ENCODE measurements at regions not wholly inside any gene's neighbourhood (a gene's known extent, or its start where the extent isn't known, plus 50 kb on each side); places are given as distances from the start of the nearest gene placed in this dataset.

DNA sequence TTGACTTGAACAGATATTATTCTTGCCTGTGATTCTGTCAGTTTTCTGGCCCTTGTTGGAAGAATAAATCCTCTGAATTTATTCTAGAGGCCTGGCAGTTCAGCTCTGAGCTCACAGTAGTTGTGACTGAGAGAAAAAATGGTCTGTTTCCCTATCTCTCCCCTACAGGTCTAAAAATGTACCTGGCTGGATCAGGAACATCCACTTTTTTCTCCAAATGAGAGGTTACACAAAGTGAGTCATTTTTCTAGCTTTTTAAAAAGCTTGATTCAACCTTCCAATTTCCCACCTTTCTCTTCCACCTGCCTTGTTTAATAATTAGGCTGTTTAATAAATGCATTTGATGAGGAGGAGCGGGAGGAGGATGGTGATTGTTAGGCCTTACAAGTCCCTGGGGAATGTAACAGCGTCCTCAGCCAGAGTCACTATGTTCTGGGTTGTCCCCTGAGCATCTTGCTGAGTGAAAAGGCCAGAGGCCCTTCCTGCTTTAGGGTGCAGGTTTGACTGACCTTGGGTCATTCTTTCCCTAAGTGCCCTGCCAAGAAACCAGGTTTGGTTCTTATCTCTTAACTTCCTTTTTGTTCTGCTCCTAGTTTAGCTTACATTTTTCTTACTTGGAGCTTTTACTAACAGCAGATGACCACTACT, 91.7 kb upstream of the FUT8 start:
- DNase-seq (ENCODE audit: low spot score): no peak

DNA sequence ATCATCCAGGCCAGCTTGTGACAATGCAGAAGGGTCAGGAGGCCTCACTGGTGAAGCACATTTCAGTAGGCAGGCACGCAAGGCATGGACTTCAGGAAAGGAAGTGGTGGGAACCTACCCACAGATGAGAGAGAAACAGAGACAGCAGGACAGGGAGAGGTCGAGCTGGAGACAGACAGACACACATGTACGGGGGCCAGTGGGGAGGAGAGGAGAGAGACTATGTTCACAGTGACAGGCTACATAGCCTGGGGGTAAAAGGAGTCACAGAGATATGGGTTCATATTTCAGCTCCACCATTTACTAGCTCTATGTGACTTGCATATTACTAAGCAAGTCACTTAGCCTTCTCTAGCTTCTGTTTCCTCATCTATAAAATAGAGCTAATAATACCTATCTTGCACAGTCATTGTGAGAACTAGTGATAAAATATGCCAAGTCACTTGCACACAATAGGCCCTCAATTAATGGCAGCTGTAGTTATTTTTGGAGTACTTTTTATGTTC, 91.1 kb upstream of the FUT8 start:
- DNase-seq (ENCODE audit: low spot score): no peak

DNA sequence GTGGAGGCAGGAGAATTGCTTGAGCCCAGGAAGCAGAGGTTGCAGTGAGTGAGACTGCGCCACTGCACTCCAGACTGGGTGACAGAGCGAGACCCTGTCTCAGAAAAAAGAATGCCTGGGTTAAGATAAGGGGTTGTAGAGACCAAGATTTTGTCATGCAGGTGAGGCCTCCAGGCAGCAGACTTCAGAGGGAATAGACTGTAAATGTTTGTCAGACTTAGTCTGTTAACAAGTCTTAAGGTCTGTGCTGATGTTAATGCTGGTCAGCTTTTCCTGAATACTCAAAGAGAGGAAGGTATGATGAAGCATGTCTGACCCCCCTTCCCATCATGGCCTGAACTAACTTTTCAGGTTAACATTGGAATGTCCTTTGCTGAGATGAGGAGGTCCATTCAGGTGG, 83.0 kb upstream of the FUT8 start:
- no peak for DNase-seq (ENCODE audit: low spot score)

DNA sequence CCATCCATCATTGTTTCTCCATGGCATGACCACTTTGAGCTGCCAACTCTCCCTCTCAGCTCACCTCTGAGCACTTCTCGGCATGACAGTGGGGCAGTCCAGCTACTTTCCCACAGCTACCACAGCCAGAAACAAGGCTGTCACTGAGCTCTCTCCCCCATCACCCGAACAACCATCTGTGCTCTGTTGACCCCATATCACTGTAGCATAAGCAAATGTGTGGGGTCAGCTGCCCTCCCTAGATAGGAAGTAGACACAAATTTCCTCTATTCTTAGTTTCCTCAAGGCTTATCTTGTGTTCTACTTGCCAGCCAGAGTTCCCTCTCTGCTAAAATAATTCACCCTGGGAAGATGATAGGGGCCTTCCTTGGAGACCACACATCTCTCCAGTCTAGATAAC, 82.6 kb upstream of the FUT8 start:
- no peak for DNase-seq (ENCODE audit: low spot score)

DNA sequence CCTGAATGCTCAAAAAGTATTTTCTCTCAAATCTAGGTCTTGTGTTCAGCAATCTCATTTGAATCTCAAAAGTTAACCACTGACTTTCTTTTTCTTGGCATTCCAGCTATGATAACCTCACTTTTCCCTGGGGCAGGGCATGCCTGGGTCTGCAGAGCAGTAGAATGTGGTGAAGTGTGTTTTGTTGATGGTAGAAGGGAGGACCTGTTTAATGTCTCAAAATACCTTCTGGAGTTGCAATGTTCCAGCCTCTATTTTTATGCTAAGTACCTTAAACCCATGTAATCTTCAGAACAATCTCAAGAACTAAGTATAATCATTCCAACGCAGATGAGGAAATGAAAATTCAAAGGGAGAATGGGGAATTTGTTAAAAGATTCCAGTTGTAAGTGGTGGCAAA, 82.1 kb upstream of the FUT8 start:
- DNase-seq (ENCODE audit: low spot score): no peak

DNA sequence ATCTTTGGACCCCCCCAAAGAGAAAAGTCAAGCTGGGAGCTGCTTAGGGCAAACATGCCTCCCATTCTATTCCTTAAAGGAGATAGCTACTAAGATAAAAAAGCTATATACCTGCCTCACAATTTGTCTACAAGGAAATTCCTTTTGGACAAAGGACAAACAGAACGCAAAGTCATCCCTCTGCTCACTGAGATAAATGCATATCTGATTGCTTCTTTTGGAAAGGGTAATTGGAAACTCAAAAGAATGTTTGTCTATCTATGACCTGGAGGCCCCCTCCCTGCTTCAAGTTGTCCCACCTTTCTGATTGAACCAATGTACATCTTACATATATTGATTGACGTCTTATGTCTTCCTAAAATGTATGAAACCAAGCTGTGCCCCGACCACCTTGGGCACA, 80.9 kb upstream of the FUT8 start:
- no peak for DNase-seq (ENCODE audit: low spot score)

DNA sequence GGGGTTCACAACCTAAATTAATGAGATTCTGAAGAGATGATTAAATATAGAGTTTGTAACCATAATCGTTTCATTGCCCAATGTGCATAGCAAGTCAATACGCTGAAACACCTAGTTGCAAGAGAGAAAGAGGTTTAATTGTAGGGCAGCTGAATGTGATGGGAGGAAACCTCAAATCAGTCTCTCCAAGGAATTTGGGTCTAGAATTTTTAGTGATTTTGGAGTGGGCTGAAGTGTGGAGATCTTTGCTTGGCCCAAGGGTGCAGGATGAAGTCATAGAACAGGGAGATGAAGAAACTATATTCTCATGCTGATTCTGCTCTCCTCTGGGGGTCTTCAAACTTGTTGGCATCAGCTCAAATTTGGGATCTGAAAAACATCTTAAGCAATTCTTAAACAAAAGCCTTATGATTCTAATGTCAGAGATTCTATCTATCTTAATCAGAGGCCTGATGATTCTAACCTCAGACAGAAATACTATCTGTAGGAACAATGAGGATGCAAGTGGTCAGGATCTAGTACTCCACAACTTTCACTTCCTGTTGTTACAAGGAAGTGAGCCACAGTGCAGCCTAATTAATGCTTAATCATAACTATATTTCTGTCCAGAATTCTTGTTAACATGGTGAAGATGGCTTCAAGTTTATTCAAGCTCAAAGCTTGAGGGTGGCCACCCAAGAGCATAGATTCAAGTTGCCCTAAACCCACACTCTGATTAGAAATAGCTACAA, 80.2 kb upstream of the FUT8 start:
- peak; percentile 18 for DNase-seq (ENCODE audit: low spot score)

DNA sequence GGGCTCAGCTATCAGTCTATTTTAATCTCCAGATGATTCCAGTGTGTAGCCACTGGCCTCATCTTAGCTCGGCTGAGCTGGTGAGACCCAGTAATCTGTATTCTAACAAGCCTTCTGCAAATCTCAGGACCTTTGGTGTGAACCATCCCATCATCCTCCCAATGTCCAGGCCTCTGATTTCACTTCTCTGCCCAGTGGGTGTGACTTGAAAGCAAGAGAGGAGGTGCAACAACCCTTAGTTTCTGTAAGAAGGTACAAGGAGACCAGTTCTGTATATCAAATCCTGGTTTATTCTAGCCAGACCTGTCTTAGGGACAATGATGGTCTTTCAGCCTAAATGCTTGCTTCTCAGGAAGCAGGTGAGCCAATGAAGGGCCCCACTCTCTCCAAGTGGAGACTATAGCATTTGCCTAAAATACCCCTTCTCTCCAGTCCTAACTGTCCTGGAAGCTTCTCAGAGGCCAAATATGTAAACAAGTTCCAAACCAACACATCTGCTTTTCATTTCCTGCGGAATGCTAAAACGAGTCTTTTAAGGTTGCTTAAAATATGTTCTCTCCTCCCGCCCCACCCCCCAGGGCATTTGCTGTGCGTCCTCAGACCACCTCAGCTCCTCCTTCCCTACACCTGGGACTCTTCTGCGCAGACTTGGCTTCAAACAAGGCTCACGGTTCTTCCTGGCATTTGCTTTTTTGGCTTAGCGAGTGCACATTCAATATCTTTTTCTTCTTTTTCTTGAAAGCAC, 78.4 kb upstream of the FUT8 start:
- no peak for DNase-seq (ENCODE audit: low spot score)

DNA sequence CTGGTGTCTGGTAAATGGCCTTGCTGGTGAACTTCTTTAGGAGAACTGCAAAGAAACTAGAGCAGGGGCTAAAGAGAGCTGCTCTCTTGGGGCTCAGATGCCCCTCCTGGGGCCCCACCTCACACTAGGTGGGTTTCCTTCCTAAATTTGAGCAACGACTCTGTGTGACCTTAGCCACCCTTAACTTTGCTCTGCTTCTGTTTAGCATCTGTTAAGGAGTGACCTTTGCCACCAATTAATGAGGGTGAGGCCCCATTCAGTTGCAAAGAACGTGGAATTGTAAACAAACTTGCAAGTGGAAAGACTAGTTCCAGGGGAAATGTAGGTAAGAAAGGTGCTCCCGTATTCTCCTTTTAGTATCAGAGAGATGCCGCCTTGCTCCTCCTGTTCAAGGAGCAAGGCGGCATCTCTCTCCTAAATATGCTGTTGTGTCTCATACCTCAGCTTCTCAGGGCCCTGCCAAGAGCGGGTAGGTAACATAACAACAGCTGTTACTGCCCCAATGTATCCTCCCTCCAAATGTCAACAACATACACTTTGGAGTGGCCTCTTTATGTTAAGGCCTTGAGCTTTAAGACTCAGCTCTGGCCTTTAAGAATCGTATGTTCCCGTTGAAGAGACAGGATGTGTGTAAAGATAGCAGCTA, 77.6 kb upstream of the FUT8 start:
- DNase-seq (ENCODE audit: low spot score): no peak

DNA sequence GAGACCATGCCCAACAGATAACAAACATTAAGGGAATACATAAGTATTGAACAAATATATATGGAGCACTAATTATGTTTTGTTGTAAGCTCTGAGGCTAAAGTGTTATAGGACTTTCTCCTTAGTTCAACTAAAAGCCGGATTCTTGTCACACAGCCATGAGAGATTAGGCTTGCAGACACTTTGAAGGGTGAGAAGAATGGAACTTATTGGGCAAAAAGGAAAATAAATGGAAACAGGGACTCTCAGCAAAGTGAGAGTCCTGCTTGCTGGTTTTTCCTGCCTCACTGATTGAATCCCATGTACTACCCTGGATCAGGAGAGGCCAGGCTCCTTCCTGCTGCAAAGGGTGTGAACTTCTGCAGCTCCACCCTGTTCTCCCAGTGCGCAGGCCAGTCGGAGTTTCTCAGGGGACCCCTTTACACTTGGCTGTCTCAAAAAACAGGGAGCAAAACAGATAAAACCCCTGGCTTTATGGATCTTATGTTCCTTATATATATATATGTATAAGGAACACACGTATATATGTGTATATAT, 77.1 kb upstream of the FUT8 start:
- no peak for DNase-seq (ENCODE audit: low spot score)

DNA sequence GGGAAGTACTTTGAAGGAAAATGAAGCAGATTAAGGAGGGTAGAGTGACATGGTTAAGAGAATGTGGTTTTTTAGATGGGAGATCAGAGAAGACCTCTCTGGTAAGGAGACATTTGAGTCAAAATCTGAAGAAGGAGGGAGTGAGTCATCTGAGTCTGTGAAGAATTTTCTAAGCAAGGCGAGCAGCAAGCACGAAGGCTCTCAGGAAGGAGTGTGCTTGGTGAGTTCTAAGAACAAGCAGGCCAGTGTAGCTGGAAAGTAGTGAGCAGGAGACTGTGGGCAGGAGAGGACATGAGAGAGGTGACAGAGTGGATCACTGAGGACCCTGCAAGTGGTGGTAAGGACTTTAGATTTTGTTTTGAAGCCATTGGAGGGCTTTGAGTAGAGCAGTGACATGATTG, 76.3 kb upstream of the FUT8 start:
- DNase-seq (ENCODE audit: low spot score): no peak

DNA sequence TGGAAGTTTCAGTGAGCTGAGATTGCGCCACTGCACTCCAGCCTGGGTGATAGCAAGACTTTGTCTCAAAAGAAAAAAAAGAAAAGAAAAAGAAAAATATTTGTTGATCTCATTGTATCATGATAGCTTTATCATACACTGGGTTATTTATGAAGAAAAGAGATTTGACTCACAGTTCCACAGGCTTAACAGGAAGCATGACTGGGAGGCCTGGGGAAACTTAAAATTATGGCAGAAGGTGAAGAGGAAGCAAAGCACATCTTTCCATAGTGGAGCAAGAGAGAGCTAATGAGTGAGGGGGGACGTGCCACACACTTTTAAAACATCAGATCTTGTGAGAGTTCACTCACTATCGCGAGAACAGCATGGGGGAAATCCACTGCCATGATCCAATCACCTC, 72.7 kb upstream of the FUT8 start:
- no peak for DNase-seq (ENCODE audit: low spot score)

DNA sequence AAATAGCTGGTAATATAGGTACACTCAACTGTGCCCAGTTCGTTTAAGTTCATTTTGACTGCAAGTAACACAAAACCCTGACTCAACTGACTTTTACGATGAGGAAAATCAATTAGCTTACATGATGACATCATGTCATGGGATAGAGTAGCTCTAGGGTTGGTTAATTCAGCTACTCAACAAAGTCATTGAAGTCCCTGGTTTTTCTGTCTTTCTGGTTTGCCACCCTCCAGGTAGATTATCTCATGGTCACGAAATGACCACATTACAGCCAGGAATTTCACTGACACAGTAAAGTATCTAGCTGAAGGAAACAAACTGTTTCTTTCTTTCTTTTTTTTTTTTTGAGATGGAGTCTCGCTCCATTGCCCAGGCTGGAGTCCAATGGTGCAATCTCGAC, 68.5 kb upstream of the FUT8 start:
- no peak for DNase-seq (ENCODE audit: low spot score)

DNA sequence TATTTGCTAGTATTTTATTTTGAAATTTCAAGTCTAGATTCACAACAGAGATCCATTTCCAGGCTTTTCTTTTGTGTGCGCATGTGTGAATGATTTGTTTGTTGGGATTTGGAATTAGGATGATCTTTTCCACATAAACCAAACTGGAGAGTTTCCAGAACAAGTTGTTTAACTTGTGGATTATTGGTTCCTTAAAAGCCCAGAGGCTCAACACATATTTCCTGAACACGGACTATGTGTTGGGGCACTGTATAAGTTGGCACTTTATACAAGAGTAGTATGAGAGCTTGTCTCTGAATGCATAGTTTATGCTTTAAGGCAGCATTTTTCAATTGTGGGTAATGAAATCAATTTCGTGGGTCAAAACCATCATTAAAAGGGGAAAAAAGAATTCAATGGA, 67.3 kb upstream of the FUT8 start:
- DNase-seq (ENCODE audit: low spot score): no peak

DNA sequence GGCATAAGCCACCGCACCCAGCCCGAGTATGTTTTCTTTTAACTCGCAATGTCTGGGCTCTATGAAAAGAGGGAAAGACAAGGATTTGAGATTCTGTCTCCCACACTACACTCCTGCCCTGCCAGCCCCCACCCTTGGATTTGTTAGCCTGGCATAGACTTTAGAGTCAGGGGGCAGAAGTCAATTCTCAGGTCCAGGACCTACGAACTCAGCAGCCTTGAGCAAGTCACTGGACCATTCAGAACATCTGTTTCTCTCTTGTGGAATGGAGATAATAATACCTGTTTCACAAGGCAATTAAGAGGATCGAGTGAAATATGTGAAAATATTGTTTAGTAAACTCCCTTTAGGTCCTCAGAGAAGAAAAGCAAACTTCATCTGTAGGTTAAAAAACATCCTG, 66.1 kb upstream of the FUT8 start:
- no peak for DNase-seq (ENCODE audit: low spot score)

DNA sequence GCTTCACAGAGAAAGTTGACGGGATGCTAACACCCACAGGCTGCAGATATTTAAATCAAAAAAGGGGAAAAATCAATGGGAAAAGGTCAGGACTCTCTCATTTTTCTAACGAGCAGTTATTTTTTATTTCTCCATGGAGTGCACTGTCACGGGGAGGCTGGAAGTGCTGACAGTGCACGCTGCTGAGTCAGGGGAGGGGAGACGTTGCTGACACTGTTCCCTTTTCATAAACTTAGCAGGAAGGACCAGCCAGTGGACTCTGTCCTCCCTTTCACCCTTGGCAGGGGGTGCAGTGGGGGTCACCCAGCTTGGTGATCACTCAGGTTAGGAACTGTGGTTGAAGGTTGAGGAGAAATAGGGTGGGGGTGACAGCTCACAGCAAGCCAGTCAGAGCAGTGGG, 65.6 kb upstream of the FUT8 start:
- DNase-seq (ENCODE audit: low spot score): peak; percentile 48

DNA sequence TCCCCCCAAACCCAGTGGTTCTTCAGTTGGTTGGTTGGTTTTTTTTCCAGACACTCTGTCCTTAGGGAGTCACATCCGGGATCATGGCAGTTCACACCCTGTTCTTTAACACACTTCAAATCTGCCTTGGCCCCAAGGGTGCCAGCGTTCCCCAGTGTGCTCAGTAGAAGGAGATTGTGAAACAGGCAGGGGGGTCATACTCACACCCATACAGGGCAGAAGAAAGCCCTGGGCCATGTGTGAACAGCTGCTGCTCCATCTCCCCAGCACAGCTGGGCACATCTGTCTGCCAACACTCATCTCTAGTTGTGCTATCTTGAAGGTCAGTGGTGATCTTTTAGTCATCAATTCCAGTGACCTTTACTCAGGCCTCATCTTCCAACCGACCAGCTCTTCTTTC, 64.4 kb upstream of the FUT8 start:
- no peak for DNase-seq (ENCODE audit: low spot score)

DNA sequence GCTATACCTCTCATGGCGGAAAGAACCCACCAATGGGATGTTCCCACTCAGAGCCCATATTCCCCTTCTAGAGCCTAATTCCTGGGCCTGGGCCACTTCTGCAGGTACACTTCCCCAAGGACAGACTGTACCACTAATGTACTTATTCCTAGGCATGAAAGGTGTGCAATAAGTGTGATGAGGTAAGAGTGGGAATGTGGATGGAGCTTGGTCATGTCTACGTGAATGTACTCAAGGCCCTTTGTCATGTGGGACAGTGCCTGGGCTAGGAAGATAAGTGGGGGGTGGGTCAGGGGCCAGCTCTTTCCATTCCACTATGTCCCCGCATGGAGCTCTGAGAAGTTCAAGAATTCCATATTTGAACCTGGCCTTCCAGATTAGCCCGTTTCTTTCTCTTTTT, 63.4 kb upstream of the FUT8 start:
- DNase-seq (ENCODE audit: low spot score): no peak

DNA sequence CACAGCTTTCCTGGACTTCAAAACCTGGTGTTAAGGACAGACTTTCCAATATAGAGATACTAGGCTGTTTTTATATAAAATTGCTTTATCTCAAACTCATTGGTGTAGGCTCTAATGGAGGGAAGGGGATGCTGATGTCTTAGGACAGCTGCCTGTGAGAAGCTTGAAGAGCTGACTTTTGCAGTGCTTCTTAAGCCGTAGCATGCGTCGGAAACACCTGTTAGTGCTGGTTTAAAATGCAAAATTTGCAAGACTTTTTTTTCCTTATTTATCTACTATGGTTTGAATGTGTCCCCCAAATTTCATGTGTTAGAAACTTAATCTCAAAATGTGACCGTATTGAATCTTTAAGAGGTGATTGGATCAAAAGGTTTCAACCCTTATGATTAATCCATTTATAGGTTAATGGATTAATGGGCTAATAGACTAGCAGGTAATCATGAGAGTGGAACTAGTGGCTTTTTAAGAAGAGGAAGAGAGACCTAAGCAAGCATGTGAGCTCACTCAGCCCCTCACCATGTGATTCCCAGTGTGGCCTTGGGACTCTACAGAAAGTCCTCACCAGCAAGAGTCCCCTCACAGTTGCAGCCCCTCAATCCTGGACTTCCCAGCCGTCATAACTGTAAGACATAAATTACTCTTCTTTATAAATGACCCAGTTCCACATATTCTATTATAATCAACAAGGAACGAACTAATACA, 60.9 kb upstream of the FUT8 start:
- no peak for DNase-seq (ENCODE audit: low spot score)

DNA sequence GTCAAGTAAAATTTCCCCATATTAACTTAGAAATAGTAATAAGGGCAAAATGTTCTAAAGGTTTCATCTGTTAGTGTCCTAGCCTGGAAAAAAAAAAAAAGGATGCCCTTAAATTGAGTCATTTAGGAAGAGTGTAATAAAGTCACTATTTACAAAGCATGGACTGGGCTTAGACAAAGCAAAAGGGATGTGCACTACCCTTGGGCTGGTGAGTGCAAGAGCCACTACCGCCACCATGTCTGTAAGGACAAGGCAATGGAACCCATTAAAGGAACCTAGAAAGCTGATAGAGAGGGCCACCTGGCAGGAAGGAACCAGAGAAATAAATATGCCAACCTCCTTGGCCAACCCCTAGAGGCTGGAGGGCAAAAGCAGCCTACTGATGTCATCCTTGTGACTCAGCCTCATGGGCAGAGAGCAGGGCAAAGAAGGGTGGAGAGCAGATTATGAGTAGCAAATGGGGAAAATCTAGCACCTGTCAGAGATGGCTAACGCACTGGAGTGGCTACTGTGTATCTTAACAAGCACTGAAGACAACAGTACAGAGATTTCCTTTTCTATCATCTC, 59.5 kb upstream of the FUT8 start:
- no peak for DNase-seq (ENCODE audit: low spot score)

DNA sequence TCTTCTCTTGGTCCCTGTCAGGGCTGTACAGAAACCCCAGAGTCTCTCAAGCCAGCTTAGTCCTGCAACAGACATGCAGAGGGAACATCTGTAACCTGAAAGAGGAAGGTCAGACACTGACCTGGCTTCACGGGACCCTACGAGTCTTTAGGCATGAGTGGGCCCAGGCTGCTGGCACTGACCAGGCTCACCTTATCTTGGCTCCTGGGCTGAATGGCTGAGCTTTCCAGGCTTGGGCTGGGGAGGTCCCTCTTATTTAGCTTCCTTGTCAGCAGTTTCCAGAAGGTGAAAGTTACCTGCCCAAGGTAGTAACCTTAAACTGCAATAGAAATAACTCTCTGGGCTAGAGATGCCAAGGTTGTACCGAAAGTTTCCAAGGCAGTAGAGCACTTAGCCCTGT, 58.4 kb upstream of the FUT8 start:
- no peak for DNase-seq (ENCODE audit: low spot score)

DNA sequence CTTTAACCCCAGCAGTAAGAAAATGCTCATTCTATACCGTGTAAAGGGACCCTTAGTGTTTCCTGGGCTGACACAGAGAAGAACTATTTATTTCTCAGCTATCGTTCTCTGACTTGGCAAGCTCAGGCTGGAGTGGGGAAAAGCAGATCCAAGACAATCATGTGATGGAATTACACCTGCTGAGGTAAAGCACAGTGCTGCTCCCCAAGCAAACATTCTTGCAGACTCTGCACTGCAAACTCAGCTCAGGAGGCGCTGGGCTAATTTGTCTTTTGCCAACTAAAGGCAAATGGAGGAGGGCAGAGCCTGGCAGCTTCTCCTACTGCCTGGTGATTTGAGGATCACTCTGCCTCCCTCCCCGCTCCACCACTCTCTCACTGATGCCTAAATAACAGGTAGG, 57.8 kb upstream of the FUT8 start:
- no peak for DNase-seq (ENCODE audit: low spot score)

Data from Ammon's horn (tissue), 1 donor.